ENCODE measurements at regions not wholly inside any gene's neighbourhood (a gene's known extent, or its start where the extent isn't known, plus 50 kb on each side); places are given as distances from the start of the nearest gene placed in this dataset.
"Not testable (repeated sequence)": the region's sequence is repeated elsewhere in the genome, so short reads cannot be mapped to it uniquely, and the experiment has no call there.

DNA sequence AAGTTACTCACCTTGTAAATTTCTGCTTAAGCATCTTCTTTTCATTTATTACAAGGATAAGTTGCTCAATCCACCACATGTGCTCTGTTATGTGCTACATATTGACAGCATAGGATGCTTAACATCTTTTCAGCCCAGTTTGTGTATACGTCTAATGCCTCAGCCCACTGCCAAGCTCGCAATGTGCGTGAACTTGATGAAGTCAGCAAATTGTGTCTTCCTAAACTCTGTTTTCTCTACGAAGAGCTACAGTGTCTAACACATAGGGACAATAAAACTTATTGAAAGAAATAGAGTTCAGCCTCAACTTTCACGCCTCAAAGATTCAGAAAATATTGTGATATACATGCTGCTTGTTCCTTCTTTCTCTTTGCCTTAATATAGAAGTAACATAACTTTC is 500.0 kb downstream of the TFAP2B start:
- DNase-seq (ENCODE audit: low spot score), result no peak

DNA sequence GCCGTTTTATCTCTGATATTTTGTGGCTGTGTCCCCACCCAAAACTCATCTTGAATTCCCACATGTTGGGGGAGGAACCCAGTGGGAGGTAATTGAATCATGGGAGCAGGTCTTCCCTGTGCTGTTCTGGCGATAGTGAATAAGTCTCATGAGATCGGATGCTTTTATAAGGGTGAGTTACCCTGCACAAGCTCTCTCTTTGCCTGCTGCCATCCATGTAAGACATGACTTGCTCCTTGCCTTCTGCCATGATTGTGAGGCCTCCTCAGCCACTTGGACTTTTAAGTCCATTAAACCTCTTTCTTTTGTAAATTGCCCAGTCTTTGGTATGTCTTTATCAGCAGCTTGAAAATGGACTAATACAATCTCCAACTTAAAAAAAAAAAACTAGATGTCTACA is 502.8 kb downstream of the TFAP2B start:
- not testable (repeated sequence) for DNase-seq (ENCODE audit: low spot score)

DNA sequence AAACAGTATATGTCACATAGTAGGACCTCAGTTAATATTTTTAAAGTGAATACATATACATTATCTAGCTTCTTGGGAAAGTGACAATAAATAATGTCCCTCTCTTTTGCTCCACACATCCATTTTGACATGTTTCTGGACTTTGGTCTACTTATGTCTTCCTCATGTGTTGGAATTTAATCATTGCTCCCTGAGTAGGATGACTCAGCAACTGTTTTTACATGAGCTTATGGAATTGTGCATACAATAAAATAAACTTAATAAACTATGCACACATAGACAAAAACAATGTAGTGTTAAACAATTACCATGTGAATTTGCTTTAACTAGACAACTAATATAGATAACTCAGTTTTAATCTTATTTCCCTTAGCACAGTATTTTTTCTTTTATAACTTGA is 503.8 kb downstream of the TFAP2B start:
- no peak for DNase-seq (ENCODE audit: low spot score)

GRCh38 chr6:51323056-51323455 is 504.4 kb downstream of the TFAP2B start:
- no peak for DNase-seq (ENCODE audit: low spot score)

GRCh38 chr6:51330971-51331370 is 512.3 kb downstream of the TFAP2B start:
- DNase-seq (ENCODE audit: low spot score), result no peak

- DNase-seq (ENCODE audit: low spot score), result no peak
Observed at GRCh38 chr6:51335543-51335942, 516.9 kb downstream of the TFAP2B start.

DNA sequence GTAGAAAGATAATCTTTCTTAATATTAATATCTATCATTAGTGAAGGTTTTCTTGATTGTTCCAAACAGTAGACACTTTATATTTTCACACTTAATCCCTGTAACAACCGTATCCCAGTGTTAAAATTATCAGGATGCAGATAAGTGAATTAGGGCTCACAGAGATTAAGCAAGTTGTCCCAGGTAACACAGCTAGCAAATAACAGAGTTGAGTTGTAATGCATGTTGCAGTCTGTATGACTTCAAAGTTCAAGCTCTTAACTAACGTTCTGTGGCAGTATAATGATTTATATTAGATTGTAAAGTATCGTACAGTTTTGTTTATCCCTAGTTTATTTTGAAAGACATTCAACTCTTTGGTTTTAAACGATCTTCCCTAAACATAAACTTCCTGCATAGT is 517.5 kb downstream of the TFAP2B start:
- no peak for DNase-seq (ENCODE audit: low spot score)

DNA sequence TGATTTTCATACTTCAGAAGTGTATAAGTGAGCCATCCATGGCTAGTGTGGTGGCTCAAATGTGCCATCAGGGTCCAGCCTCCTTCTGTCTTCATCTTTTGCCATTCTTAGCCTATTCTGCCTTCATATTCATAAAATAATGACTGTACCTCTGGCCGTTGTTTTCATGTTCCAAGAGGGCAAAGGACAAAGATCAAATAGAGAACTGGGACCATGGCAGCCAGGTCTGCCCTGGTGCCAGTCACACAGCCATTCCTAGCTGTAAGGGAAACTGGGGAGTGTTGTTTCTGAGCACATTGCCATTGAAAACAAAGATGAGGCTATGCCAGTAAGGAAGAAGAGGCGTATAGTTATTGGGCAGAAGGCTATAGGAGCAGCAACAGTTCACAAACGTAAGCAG is 518.6 kb downstream of the TFAP2B start:
- no peak for DNase-seq (ENCODE audit: low spot score)

DNA sequence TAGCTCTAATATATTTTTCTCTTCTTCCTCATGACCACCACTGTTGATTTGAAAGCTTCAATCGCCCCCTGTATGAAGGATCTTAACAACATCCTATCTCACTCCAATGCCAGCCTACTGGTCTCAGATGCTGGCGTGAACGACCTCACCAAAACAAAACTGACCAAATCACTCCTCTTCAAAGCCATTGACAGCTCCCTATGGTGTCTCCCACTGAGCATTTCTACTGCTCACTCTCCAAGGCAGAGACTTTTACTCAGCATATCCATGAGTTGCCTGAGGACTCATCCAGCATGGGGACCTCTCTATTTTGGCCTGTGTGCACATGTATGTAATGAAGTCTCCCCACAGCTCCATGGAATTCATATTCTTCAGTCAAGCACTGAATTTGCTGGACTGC is 520.4 kb downstream of the TFAP2B start:
- no peak for DNase-seq (ENCODE audit: low spot score)

GRCh38 chr6:51339728-51340127 is 521.1 kb downstream of the TFAP2B start:
- no peak for DNase-seq (ENCODE audit: low spot score)

GRCh38 chr6:51342393-51342792 is 523.7 kb downstream of the TFAP2B start:
- DNase-seq (ENCODE audit: low spot score), result no peak

DNA sequence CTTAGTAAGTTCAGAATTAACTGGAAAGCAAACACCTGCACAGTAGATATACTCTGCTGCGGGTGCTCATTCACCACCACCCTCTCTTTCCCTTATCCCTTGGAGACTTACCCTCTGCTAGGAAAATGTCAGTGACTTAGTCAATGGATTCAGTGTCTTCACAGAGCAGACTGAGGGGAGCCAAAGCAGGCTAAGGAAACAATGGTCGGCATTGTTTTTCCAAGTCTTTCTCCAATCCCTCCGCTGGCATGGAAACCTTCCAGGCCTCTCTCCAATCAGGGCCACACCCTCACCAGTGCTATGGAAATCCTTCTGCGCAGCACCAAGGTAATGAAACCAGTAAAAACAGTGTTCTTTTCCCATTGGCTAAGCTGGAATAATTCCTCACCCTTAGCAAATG is 531.2 kb downstream of the TFAP2B start:
- peak; percentile 34 for DNase-seq (ENCODE audit: low spot score)

DNA sequence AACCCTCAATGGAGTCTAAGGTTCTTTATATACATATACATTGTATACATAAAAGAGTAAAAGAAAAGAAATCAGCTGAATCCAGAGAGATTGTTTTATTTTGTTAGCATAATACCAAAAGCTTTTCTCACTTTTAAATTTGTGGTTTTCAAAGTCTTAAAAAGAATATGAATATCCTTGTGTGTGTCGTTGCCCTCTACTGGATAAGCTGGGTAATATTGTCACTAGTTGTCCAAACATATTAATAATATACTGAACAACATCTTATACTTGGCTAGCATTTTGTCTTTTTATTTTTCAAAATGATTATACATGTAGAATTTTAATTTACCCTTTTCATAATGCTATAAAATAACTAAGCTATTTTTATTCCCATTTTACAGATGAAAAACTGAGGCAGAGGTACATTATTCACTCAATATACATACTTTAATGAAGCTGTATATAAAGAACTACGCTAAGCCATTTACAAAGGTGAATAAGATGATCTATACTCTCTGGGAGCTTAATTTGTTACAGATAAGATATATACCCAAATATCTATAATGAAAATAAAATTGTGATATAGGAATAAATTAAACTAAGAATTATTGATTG is 531.7 kb downstream of the TFAP2B start:
- no peak for DNase-seq (ENCODE audit: low spot score)

DNA sequence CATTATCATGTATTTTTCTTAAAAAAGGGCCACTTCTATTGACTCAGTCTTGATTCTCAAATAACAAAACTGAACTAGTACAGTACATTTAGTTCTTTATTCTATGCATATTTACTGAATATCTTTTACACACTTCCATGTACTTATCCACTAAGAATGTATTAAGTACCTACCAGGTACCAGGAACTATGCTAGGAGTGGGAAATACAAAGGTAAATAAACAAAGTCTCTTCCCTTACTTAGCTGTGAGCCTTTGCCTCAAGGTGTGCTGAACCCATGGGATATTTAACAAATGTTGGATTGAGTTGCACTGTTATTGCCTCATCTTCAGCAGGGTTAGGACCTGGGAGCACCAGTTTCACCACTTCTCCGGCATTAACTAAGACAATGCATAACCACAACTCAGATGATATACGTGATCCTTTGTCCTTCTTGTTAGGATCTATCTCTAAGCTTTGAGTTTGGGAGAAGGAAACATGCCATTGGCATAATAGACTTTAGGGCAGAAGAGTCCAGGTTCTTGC is 533.9 kb downstream of the TFAP2B start:
- no peak for DNase-seq (ENCODE audit: low spot score)

DNA sequence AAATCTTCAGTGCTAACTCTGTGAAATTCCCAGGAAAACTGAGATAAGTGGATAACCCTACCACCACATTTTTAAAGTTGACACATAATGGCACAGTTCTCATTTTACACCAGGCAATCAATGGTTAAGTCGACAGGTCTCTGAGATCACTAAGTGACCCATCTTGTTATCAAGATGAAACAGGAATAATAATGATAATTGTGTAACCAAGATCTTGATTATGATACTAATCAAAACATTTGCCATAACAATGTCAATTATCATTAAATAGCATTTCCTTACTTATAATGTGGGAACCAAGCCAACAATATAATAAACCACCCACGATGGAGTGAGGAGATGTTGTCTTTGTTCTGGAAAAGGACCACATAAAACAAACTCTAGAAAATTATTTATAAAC is 541.6 kb downstream of the TFAP2B start:
- DNase-seq (ENCODE audit: low spot score), result no peak

- no peak for DNase-seq (ENCODE audit: low spot score)
Observed at GRCh38 chr6:51365566-51365965, 546.9 kb downstream of the TFAP2B start.

DNA sequence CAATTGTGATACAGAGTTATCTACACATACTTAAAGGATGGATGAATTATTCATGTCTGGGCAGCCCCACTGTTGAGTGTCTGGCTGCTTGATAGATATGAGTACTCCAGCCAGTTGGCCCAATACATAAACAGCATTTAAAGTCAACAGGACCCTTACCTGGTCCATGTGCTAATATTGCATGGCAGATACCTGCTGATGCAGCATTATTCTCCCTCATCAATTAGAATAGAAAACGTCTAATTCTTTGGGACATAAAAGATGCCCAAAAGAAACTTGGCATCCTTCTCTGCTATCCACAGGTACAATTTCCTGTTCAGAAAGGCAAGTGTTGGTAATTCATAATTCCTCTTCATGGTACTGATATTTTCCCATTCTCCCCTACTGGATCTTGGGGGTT is 550.8 kb downstream of the TFAP2B start:
- no peak for DNase-seq (ENCODE audit: low spot score)

GRCh38 chr6:51382847-51383246 is 564.2 kb downstream of the TFAP2B start:
- no peak for DNase-seq (ENCODE audit: low spot score)

DNA sequence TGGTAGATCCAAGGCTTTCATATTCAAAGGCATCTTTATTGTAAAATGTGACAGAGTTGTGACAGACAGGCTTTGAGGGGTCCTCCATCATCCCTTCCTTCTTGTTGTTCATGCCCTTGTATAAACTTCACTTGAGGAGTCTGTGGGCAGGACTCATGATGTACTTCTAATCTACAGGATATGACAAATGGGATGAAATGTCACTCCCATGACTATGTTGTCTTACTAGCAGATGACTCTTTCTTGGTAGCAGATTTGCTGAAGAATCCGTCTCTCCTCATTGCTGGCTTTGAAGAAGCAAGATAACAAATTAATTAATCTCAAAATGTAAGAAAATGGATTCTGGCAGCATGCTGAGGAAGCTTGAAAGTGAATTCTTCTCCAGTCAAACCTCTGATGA is 566.1 kb downstream of the TFAP2B start:
- no peak for DNase-seq (ENCODE audit: low spot score)

GRCh38 chr6:51386347-51386836 is 567.7 kb downstream of the TFAP2B start:
- DNase-seq (ENCODE audit: low spot score), result no peak

- no peak for DNase-seq (ENCODE audit: low spot score)
Observed at GRCh38 chr6:51387907-51388306, 569.2 kb downstream of the TFAP2B start.

GRCh38 chr6:51394061-51394460 is 575.4 kb downstream of the TFAP2B start:
- no peak for DNase-seq (ENCODE audit: low spot score)

DNA sequence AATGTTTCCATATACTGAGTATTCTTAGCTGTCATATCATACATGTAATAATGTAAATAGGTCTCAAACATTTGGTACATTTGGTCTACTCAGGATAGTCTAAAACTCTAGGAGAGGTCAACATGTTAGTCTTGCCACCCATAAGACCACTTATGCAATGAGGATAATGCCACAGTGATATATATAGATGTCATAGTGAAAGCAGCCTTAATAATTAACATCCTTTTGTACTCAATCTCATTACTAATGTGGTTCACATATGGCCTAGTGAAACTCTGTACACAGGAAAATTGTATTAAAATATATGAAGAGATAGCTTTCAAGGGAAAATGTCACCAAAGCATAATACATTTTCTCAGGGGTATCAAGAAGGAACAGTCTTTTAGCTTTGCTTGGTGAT is 577.9 kb downstream of the TFAP2B start:
- DNase-seq (ENCODE audit: low spot score), result no peak

DNA sequence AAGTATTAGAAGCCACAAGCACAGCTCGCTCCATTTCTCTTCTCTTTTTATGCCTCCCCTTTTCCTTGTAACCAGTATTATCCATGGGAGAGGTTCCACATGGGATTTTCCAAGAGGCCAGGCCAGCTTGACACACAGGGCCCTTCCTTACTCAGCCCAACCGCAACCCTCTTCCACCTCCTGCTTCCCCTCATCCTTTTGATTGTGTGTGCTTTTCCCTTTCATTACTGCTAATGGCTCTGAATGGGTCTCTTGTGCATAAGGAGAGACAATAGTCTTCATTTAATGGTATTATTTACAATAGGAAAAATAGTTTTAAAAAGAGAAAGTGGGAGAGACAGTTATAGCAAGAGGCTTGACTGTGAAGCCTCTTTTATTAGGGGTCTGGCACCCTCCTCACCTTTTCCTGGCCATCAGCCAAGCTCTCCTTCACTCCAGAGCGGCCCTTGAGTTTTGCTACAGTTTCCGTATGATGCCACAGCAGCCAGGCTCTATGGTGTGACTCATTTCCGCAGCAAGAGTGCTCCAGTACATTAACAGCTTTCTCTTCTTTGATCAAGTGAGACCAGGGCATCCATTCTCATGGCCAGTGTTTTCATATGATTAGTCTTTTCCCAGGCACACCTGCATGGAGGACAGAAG is 579.5 kb downstream of the TFAP2B start:
- DNase-seq (ENCODE audit: low spot score), result no peak

Measured in left forelimb (tissue), 1 donor.